GM23338 (cell line): ENCODE measurements at regions not wholly inside any gene's neighbourhood (a gene's known extent, or its start where the extent isn't known, plus 50 kb on each side); places are given as distances from the start of the nearest gene placed in this dataset.

Experiments used
- ATAC-seq: fragments of 200-7000 bp; cut with Tn5 transposase; 3 replicates; pipeline ENCODE4 v1.9.1; 2020
- DNase-seq: peaks from one replicate; pipeline ENCODE4 v3.0.0-alpha.2; 2015; ENCODE audit warnings: low spot score
- H2AFZ ChIP-seq: fragments of 200-600 bp; sonication (generic); 2 replicates; pipeline ENCODE4 v1.8.0; 2016; ENCODE audit warnings: antibody characterized with exemption, mild to moderate bottlenecking, moderate library complexity
- H3F3A ChIP-seq: fragments of 200-600 bp; sonication (generic); replicated peaks from 2 replicates; pipeline ENCODE4 v1.8.0; 2017; ENCODE audit warnings: antibody characterized with exemption, mixed run types, low read depth
- H3K27ac ChIP-seq: fragments of 200-600 bp; sonication (generic); 2 replicates; pipeline ENCODE4 v1.6.1; 2016; ENCODE audit warnings: low read depth
- H3K27me3 ChIP-seq: fragments of 200-600 bp; sonication (generic); 2 replicates; pipeline ENCODE4 v1.8.0; 2016; ENCODE audit warnings: mild to moderate bottlenecking, mixed run types, moderate library complexity; ENCODE audit not compliant: insufficient read depth
- H3K36me3 ChIP-seq: fragments of 200-600 bp; sonication (generic); 2 replicates; pipeline ENCODE4 v1.8.0; 2016; ENCODE audit warnings: mild to moderate bottlenecking; ENCODE audit not compliant: insufficient read depth
- H3K4me1 ChIP-seq: fragments of 200-600 bp; sonication (generic); 2 replicates; pipeline ENCODE4 v1.8.0; 2016; ENCODE audit warnings: mild to moderate bottlenecking, moderate library complexity; ENCODE audit not compliant: insufficient read depth
- H3K4me2 ChIP-seq: fragments of 200-600 bp; sonication (generic); 2 replicates; pipeline ENCODE4 v1.7.1; 2017; ENCODE audit warnings: mixed run types
- H3K4me3 ChIP-seq: fragments of 200-600 bp; sonication (generic); 2 replicates; pipeline ENCODE4 v1.6.1; 2016; ENCODE audit warnings: mixed run types
- H3K79me2 ChIP-seq: fragments of 200-600 bp; sonication (generic); replicated peaks from 2 replicates; pipeline ENCODE4 v1.8.0; 2017; ENCODE audit warnings: mild to moderate bottlenecking; ENCODE audit not compliant: insufficient read depth
- H3K9me2 ChIP-seq: fragments of 200-600 bp; sonication (generic); 2 replicates; pipeline ENCODE4 v1.8.0; 2017; ENCODE audit not compliant: insufficient read depth
- H4K20me1 ChIP-seq: fragments of 200-600 bp; sonication (generic); replicated peaks from 2 replicates; pipeline ENCODE4 v1.8.0; 2017; ENCODE audit warnings: mild to moderate bottlenecking; ENCODE audit not compliant: insufficient read depth
- H3K27ac Mint-ChIP-seq: 2 replicates; pipeline ENCODE4 v1.8.0; 2020; ENCODE audit warnings: inconsistent platforms, mild to moderate bottlenecking, moderate library complexity, mixed read lengths
- H3K27me3 Mint-ChIP-seq: 3 replicates; pipeline ENCODE4 v1.8.0; 2022; ENCODE audit warnings: low read depth, mild to moderate bottlenecking, moderate library complexity, mixed read lengths, inconsistent platforms; ENCODE audit not compliant: insufficient read depth, poor library complexity
- H3K36me3 Mint-ChIP-seq: 3 replicates; pipeline ENCODE4 v1.8.0; 2021; ENCODE audit warnings: low read depth, mild to moderate bottlenecking, inconsistent platforms, moderate library complexity, mixed read lengths
- H3K4me1 Mint-ChIP-seq: 3 replicates; pipeline ENCODE4 v1.8.0; 2020; ENCODE audit warnings: mild to moderate bottlenecking, inconsistent platforms, mixed read lengths
- H3K4me3 Mint-ChIP-seq: 3 replicates; pipeline ENCODE4 v1.8.0; 2021; ENCODE audit warnings: moderate library complexity, mild to moderate bottlenecking, inconsistent platforms, mixed read lengths
- H3K9me3 Mint-ChIP-seq: 3 replicates; pipeline ENCODE4 v1.8.0; 2020; ENCODE audit warnings: moderate library complexity, mild to moderate bottlenecking, inconsistent platforms, mixed read lengths
- CREB1 ChIP-seq: fragments of 250-450 bp; sonication (Bioruptor Pico); IDR thresholded peaks from 2 replicates; pipeline ENCODE4 v1.5.0; 2020; ENCODE audit warnings: low read depth, mild to moderate bottlenecking, moderate library complexity
- EZH2 ChIP-seq: fragments of 200-600 bp; sonication (generic); IDR thresholded peaks from one replicate; pipeline ENCODE4 v1.8.0; 2017; ENCODE audit warnings: antibody characterized with exemption, mild to moderate bottlenecking, low read depth; ENCODE audit not compliant: unreplicated experiment
- EZH2phosphoT487 ChIP-seq: fragments of 200-600 bp; sonication (generic); IDR thresholded peaks from one replicate; pipeline ENCODE4 v1.8.1; 2018; ENCODE audit warnings: antibody characterized with exemption; ENCODE audit not compliant: unreplicated experiment
- JUNB ChIP-seq: IDR thresholded peaks from one replicate; pipeline ENCODE4 v1.6.1; 2016; ENCODE audit warnings: antibody characterized with exemption; ENCODE audit not compliant: unreplicated experiment
- POLR2AphosphoS5 ChIP-seq: IDR thresholded peaks from 2 replicates; pipeline ENCODE4 v1.6.1; 2016; ENCODE audit warnings: antibody characterized with exemption, low read depth
- STAT1 ChIP-seq: IDR thresholded peaks from one replicate; pipeline ENCODE4 v1.6.1; 2016; ENCODE audit warnings: antibody characterized with exemption; ENCODE audit not compliant: unreplicated experiment
- ZNF114 ChIP-seq: fragments of 250-450 bp; sonication (Bioruptor Pico); IDR thresholded peaks from 2 replicates; pipeline ENCODE4 v1.5.0; 2020; ENCODE audit warnings: mild to moderate bottlenecking, moderate library complexity
- TF ChIP-seq, protein P1 (sequence below): fragments of 250-450 bp; sonication (Bioruptor Pico); IDR thresholded peaks from 2 replicates; pipeline ENCODE4 v1.5.0; 2020; ENCODE audit warnings: mild to moderate bottlenecking, moderate library complexity
- TF ChIP-seq, protein P2 (sequence below), 2 experiments: fragments of 200-600 bp in 1 of 2; sonication (generic) in 1 of 2; conservative IDR thresholded peaks; 2 replicates each; pipeline versions ENCODE4 v1.5.1 to v1.6.1; 2016 to 2017; ENCODE audit warnings: antibody characterized with exemption in 2 of 2, low read depth in 2 of 2, mild to moderate bottlenecking in 2 of 2, moderate library complexity in 1 of 2
- TF ChIP-seq, protein P3 (sequence below): IDR thresholded peaks from one replicate; pipeline ENCODE4 v1.6.1; 2018; ENCODE audit warnings: antibody characterized with exemption; ENCODE audit not compliant: unreplicated experiment

DNA sequence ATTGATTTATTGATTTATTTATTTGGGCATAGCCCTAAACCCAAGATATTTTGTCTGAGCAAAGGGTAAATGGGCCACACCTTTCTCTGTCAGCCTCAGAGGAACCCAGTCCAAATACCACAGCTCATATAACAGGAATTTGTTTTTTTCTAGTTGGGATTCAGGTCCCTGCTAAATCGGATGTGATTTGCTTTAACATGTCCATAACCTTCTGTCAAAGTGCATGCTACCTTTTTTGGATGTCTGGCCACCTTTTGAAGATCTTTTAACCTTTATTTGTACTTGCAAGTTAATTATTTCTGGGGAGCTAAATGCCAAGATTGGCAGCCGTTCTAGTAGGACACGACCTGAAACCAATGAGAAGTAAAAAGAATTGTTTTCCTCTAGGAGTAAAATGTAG, 303.2 kb upstream of the UBE2E3 start:
- H2AFZ ChIP-seq: no peak overlapping the region

More for the DNA sequence above, 303.2 kb upstream of the UBE2E3 start:
- Mint-ChIP-seq H3K27me3 (peaks cover 2% of the 10 kb centered on the region), H3K27ac (no peak overlapping the region), H3K9me3 (no peaks in the 10 kb centered on the region), H3K4me1 (peaks cover 37% of the 10 kb centered on the region), H3K36me3 (no peaks in the 10 kb centered on the region), H3K4me3 (no peak overlapping the region)
- Histone ChIP-seq H3F3A (no peaks in the 10 kb centered on the region), H3K27ac (no peak overlapping the region), H3K4me1 (peaks cover 20% of the 10 kb centered on the region), H3K36me3 (no peaks in the 10 kb centered on the region), H4K20me1 (no peaks in the 10 kb centered on the region), H3K79me2 (no peaks in the 10 kb centered on the region), H3K4me3 (no peak overlapping the region), H3K9me2 (no peaks in the 10 kb centered on the region), H3K4me2 (no peak overlapping the region), H3K27me3 (no peaks in the 10 kb centered on the region)
- DNase-seq (no peak), ATAC-seq (no peak)
- no peak for TF ChIP-seq POLR2AphosphoS5
- TF ChIP-seq CREB1 (CRISPR knock-in tag): no peak
- TF ChIP-seq, protein P1, sequence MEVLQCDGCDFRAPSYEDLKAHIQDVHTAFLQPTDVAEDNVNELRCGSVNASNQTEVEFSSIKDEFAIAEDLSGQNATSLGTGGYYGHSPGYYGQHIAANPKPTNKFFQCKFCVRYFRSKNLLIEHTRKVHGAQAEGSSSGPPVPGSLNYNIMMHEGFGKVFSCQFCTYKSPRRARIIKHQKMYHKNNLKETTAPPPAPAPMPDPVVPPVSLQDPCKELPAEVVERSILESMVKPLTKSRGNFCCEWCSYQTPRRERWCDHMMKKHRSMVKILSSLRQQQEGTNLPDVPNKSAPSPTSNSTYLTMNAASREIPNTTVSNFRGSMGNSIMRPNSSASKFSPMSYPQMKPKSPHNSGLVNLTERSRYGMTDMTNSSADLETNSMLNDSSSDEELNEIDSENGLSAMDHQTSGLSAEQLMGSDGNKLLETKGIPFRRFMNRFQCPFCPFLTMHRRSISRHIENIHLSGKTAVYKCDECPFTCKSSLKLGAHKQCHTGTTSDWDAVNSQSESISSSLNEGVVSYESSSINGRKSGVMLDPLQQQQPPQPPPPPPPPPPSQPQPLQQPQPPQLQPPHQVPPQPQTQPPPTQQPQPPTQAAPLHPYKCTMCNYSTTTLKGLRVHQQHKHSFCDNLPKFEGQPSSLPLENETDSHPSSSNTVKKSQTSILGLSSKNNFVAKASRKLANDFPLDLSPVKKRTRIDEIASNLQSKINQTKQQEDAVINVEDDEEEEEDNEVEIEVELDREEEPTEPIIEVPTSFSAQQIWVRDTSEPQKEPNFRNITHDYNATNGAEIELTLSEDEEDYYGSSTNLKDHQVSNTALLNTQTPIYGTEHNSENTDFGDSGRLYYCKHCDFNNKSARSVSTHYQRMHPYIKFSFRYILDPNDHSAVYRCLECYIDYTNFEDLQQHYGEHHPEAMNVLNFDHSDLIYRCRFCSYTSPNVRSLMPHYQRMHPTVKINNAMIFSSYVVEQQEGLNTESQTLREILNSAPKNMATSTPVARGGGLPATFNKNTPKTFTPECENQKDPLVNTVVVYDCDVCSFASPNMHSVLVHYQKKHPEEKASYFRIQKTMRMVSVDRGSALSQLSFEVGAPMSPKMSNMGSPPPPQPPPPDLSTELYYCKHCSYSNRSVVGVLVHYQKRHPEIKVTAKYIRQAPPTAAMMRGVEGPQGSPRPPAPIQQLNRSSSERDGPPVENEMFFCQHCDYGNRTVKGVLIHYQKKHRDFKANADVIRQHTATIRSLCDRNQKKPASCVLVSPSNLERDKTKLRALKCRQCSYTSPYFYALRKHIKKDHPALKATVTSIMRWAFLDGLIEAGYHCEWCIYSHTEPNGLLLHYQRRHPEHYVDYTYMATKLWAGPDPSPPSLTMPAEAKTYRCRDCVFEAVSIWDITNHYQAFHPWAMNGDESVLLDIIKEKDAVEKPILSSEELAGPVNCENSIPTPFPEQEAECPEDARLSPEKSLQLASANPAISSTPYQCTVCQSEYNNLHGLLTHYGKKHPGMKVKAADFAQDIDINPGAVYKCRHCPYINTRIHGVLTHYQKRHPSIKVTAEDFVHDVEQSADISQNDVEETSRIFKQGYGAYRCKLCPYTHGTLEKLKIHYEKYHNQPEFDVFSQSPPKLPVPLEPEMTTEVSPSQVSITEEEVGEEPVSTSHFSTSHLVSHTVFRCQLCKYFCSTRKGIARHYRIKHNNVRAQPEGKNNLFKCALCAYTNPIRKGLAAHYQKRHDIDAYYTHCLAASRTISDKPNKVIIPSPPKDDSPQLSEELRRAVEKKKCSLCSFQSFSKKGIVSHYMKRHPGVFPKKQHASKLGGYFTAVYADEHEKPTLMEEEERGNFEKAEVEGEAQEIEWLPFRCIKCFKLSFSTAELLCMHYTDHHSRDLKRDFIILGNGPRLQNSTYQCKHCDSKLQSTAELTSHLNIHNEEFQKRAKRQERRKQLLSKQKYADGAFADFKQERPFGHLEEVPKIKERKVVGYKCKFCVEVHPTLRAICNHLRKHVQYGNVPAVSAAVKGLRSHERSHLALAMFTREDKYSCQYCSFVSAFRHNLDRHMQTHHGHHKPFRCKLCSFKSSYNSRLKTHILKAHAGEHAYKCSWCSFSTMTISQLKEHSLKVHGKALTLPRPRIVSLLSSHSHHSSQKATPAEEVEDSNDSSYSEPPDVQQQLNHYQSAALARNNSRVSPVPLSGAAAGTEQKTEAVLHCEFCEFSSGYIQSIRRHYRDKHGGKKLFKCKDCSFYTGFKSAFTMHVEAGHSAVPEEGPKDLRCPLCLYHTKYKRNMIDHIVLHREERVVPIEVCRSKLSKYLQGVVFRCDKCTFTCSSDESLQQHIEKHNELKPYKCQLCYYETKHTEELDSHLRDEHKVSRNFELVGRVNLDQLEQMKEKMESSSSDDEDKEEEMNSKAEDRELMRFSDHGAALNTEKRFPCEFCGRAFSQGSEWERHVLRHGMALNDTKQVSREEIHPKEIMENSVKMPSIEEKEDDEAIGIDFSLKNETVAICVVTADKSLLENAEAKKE (CRISPR knock-in tag): no peak
- TF ChIP-seq ZNF114: no peak
- TF ChIP-seq, protein P2, sequence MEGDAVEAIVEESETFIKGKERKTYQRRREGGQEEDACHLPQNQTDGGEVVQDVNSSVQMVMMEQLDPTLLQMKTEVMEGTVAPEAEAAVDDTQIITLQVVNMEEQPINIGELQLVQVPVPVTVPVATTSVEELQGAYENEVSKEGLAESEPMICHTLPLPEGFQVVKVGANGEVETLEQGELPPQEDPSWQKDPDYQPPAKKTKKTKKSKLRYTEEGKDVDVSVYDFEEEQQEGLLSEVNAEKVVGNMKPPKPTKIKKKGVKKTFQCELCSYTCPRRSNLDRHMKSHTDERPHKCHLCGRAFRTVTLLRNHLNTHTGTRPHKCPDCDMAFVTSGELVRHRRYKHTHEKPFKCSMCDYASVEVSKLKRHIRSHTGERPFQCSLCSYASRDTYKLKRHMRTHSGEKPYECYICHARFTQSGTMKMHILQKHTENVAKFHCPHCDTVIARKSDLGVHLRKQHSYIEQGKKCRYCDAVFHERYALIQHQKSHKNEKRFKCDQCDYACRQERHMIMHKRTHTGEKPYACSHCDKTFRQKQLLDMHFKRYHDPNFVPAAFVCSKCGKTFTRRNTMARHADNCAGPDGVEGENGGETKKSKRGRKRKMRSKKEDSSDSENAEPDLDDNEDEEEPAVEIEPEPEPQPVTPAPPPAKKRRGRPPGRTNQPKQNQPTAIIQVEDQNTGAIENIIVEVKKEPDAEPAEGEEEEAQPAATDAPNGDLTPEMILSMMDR (conservative IDR thresholded peaks at IDR 0.05; ENCODE audit: low read depth in 2 of 2): no peak
- no peak for TF ChIP-seq STAT1
- no peak for TF ChIP-seq EZH2
- TF ChIP-seq JUNB: no peak
- TF ChIP-seq, protein P3, sequence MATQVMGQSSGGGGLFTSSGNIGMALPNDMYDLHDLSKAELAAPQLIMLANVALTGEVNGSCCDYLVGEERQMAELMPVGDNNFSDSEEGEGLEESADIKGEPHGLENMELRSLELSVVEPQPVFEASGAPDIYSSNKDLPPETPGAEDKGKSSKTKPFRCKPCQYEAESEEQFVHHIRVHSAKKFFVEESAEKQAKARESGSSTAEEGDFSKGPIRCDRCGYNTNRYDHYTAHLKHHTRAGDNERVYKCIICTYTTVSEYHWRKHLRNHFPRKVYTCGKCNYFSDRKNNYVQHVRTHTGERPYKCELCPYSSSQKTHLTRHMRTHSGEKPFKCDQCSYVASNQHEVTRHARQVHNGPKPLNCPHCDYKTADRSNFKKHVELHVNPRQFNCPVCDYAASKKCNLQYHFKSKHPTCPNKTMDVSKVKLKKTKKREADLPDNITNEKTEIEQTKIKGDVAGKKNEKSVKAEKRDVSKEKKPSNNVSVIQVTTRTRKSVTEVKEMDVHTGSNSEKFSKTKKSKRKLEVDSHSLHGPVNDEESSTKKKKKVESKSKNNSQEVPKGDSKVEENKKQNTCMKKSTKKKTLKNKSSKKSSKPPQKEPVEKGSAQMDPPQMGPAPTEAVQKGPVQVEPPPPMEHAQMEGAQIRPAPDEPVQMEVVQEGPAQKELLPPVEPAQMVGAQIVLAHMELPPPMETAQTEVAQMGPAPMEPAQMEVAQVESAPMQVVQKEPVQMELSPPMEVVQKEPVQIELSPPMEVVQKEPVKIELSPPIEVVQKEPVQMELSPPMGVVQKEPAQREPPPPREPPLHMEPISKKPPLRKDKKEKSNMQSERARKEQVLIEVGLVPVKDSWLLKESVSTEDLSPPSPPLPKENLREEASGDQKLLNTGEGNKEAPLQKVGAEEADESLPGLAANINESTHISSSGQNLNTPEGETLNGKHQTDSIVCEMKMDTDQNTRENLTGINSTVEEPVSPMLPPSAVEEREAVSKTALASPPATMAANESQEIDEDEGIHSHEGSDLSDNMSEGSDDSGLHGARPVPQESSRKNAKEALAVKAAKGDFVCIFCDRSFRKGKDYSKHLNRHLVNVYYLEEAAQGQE: no peak
- no peak for TF ChIP-seq EZH2phosphoT487
